ENCODE measurements at regions not wholly inside any gene's neighbourhood (a gene's known extent, or its start where the extent isn't known, plus 50 kb on each side); places are given as distances from the start of the nearest gene placed in this dataset.

DNA sequence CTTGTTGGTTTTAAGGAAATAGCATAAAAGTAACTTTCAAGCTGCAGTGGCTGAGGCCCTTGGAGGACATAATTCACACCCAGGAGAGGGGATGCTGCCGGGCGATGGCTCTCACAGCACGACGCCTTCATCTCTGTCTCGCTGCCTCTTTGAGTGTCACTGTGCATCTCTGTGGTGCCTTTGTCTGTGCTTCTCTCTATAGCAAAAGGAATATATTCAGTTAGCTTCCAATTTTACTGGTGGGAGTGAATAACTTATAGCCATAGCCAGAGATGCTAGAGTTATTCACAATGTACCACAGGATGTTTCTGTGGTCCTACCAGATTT is 276.7 kb downstream of the SYK start:
- TF ChIP-seq, protein P1, sequence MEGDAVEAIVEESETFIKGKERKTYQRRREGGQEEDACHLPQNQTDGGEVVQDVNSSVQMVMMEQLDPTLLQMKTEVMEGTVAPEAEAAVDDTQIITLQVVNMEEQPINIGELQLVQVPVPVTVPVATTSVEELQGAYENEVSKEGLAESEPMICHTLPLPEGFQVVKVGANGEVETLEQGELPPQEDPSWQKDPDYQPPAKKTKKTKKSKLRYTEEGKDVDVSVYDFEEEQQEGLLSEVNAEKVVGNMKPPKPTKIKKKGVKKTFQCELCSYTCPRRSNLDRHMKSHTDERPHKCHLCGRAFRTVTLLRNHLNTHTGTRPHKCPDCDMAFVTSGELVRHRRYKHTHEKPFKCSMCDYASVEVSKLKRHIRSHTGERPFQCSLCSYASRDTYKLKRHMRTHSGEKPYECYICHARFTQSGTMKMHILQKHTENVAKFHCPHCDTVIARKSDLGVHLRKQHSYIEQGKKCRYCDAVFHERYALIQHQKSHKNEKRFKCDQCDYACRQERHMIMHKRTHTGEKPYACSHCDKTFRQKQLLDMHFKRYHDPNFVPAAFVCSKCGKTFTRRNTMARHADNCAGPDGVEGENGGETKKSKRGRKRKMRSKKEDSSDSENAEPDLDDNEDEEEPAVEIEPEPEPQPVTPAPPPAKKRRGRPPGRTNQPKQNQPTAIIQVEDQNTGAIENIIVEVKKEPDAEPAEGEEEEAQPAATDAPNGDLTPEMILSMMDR (IDR thresholded peaks at IDR 0.05; ENCODE audit: unreplicated experiment): no peak
- H3K27ac Mint-ChIP-seq (ENCODE audit: low read depth, unreplicated experiment): no peak overlapping the region
- ChIA-PET POLR2A (interaction anchor here (0.6 to 0.7 kb wide), 2 partner anchors 235 to 1928 kb away, joined by 3 read pairs; no protein-coding TSS in a partner anchor), CTCF (interaction anchor here (0.6 to 1.4 kb wide), 2 partner anchors 11 to 126 kb away, joined by 3 to 10 read pairs; no protein-coding TSS in a partner anchor)
- H3K4me1 Mint-ChIP-seq (ENCODE audit: insufficient read depth, unreplicated experiment): peaks cover 6% of the 10 kb centered on the region
- H3K36me3 Mint-ChIP-seq (ENCODE audit: insufficient read depth, unreplicated experiment): peaks cover 4% of the 10 kb centered on the region
- H3K4me3 Mint-ChIP-seq (ENCODE audit: unreplicated experiment): no peak overlapping the region
- no peaks in the 10 kb centered on the region for H3K9me3 Mint-ChIP-seq (ENCODE audit: unreplicated experiment)
- no peaks in the 10 kb centered on the region for H3K27me3 Mint-ChIP-seq (ENCODE audit: insufficient read depth, unreplicated experiment)
- no peak for DNase-seq (ENCODE audit: unreplicated experiment)
- intact Hi-C loops (cut with micrococcal nuclease): no loop called here
- BruUV-seq (replicated peaks): no TSS peak

GRCh38 chr9:91082731-91083130 is 279.0 kb downstream of the AUH start:
- intact Hi-C loops (cut with micrococcal nuclease): loop anchor here (10.0 kb wide), 1 partner anchor 642 kb away; no protein-coding TSS in a partner anchor
- DNase-seq (ENCODE audit: unreplicated experiment): no peak
- H3K4me3 Mint-ChIP-seq (ENCODE audit: unreplicated experiment): no peak overlapping the region
- no peaks in the 10 kb centered on the region for H3K27me3 Mint-ChIP-seq (ENCODE audit: insufficient read depth, unreplicated experiment)
- CTCF ChIA-PET: interaction anchor here (0.6 kb wide), 1 partner anchor 651 kb away, joined by 3 read pairs; no protein-coding TSS in a partner anchor
- TF ChIP-seq, protein P1 (IDR thresholded peaks at IDR 0.05; ENCODE audit: unreplicated experiment): no peak
- H3K4me1 Mint-ChIP-seq (ENCODE audit: insufficient read depth, unreplicated experiment): peaks cover 15% of the 10 kb centered on the region
- POLR2A ChIA-PET: no interaction called here
- no peaks in the 10 kb centered on the region for H3K9me3 Mint-ChIP-seq (ENCODE audit: unreplicated experiment)
- no peak overlapping the region for H3K27ac Mint-ChIP-seq (ENCODE audit: low read depth, unreplicated experiment)
- no peaks in the 10 kb centered on the region for H3K36me3 Mint-ChIP-seq (ENCODE audit: insufficient read depth, unreplicated experiment)
- no TSS peak for BruUV-seq (replicated peaks)

DNA sequence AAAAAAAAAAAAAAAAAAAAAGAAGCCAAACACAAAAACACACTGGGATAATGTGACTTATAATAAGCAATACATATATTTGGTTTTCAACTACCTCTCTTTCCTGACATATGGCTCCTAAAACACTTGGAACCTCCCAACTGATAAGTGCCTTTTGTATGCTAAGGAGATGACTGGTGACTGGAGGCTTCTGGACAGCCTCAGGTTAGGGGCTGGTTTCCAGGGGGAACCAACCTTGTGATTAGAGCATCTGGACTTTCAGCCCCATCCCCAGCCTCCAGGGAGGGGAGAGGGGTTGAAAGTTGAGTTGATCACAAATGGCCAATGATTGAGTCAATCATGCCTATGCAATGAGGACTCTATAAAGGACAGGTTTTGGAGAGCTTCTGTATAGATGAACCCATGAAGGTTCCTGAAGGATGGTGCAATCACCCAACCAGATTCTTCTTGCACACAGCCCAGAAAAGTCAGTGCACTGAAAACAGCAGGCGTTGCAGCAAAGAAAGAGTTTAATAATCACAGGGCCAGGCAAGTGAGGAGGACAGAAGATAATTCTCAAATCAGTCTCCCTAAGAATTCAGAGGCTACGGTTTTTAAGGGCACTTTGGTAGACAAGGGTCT is 276.7 kb downstream of the AUH start:
- POLR2A ChIA-PET: no interaction called here
- Mint-ChIP-seq H3K4me3 (ENCODE audit: unreplicated experiment) (no peak overlapping the region), H3K27ac (ENCODE audit: low read depth, unreplicated experiment) (no peak overlapping the region), H3K27me3 (ENCODE audit: insufficient read depth, unreplicated experiment) (no peaks in the 10 kb centered on the region), H3K4me1 (ENCODE audit: insufficient read depth, unreplicated experiment) (peaks cover 20% of the 10 kb centered on the region), H3K9me3 (ENCODE audit: unreplicated experiment) (no peaks in the 10 kb centered on the region), H3K36me3 (ENCODE audit: insufficient read depth, unreplicated experiment) (no peaks in the 10 kb centered on the region)
- DNase-seq (ENCODE audit: unreplicated experiment): no peak
- intact Hi-C loops (cut with micrococcal nuclease): loop anchor here (5.0 to 10.0 kb wide), 2 partner anchors 162 to 640 kb away; no protein-coding TSS in a partner anchor
- TF ChIP-seq, protein P1 (IDR thresholded peaks at IDR 0.05; ENCODE audit: unreplicated experiment): no peak
- BruUV-seq (replicated peaks): no TSS peak
- CTCF ChIA-PET: interaction anchor here (1.0 kb wide), 1 partner anchor 342 kb away, joined by 3 read pairs; no protein-coding TSS in a partner anchor

- DNase-seq (ENCODE audit: unreplicated experiment): peak; percentile 51
- Mint-ChIP-seq H3K4me1 (ENCODE audit: insufficient read depth, unreplicated experiment) (peaks cover 21% of the 10 kb centered on the region), H3K36me3 (ENCODE audit: insufficient read depth, unreplicated experiment) (no peaks in the 10 kb centered on the region), H3K9me3 (ENCODE audit: unreplicated experiment) (no peaks in the 10 kb centered on the region), H3K27ac (ENCODE audit: low read depth, unreplicated experiment) (no peak overlapping the region), H3K4me3 (ENCODE audit: unreplicated experiment) (no peak overlapping the region), H3K27me3 (ENCODE audit: insufficient read depth, unreplicated experiment) (no peaks in the 10 kb centered on the region)
- CTCF ChIA-PET: interaction anchor here (1.0 kb wide), 1 partner anchor 341 kb away, joined by 3 read pairs; no protein-coding TSS in a partner anchor
- BruUV-seq (replicated peaks): no TSS peak
- POLR2A ChIA-PET: no interaction called here
- intact Hi-C loops (cut with micrococcal nuclease): loop anchor here (5.0 to 10.0 kb wide), 2 partner anchors 162 to 639 kb away; no protein-coding TSS in a partner anchor
- TF ChIP-seq, protein P1 (IDR thresholded peaks at IDR 0.05; ENCODE audit: unreplicated experiment): no peak
Observed at GRCh38 chr9:91085517-91086291, 276.0 kb downstream of the AUH start.

Data from MCF 10A (cell line).